ENCODE measurements at regions not wholly inside any gene's neighbourhood (a gene's known extent, or its start where the extent isn't known, plus 50 kb on each side); places are given as distances from the start of the nearest gene placed in this dataset.

GRCh38 chr2:144099340-144099739, 420.6 kb downstream of the ZEB2 start:
- no peak for TF ChIP-seq CTCF (IDR thresholded peaks at IDR 0.05; ENCODE audit: control extremely low read depth, extremely low read depth, low read depth, missing control alignments)
- DNase-seq (ENCODE audit: extremely low spot score): no peak
- ChIA-PET CTCF (interaction anchor here (0.7 to 1.6 kb wide), 2 partner anchors 15 to 81 kb away, joined by 3 to 4 read pairs; no protein-coding TSS in a partner anchor), POLR2A (no interaction called here)

- TF ChIP-seq CTCF (IDR thresholded peaks at IDR 0.05; ENCODE audit: control extremely low read depth, extremely low read depth, low read depth, missing control alignments): no peak
- no peak for DNase-seq (ENCODE audit: extremely low spot score)
- ChIA-PET POLR2A (no interaction called here), CTCF (interaction anchor here (1.0 to 1.3 kb wide), 5 partner anchors 11 to 75 kb away, joined by 3 to 4 read pairs (median 4); no protein-coding TSS in a partner anchor)
Observed at GRCh38 chr2:144097440-144098225, 422.3 kb downstream of the ZEB2 start.

GRCh38 chr2:144096531-144096930, 423.4 kb downstream of the ZEB2 start:
- POLR2A ChIA-PET: no interaction called here
- no peak for TF ChIP-seq CTCF (IDR thresholded peaks at IDR 0.05; ENCODE audit: control extremely low read depth, extremely low read depth, low read depth, missing control alignments)
- CTCF ChIA-PET: interaction anchor here (1.3 kb wide), 1 partner anchor 16 kb away, joined by 3 read pairs; no protein-coding TSS in a partner anchor
- DNase-seq (ENCODE audit: extremely low spot score): no peak

DNA sequence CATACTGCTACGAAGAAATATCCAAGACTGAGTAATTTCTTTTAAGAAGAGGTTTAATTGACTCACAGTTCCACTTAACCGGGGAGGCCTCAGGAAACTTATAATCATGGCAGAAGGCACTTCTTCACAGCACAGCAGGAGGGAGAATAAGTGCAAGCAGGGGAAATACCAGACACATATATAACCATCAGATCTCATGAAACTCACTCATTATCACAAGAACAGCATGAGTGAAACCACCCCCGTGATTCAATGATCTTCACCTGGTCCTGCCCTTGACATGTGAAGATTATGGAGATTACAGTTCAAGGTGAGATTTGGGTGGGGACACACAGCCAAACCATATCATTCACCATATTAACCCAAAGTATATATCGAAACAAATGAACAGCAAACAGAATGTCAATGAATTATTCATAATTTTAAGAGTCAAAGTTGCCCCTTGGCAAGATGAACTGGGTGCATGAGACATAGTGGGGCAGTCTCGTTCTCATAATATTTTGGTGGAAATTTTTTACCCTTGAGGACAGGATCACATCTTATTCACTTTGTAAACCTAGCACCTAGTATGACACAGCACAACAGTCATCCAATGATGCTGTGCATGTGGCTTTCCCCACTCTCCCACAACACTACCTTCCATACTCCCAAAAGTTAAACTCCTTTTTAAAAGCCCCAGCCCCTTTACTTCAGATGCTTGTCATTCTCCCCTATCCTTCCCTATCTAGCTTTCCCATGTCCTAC, 425.3 kb downstream of the ZEB2 start:
- CTCF ChIA-PET: no interaction called here
- DNase-seq (ENCODE audit: extremely low spot score): no peak
- POLR2A ChIA-PET: no interaction called here
- TF ChIP-seq CTCF (IDR thresholded peaks at IDR 0.05; ENCODE audit: control extremely low read depth, extremely low read depth, low read depth, missing control alignments): no peak

- no peak for DNase-seq (ENCODE audit: extremely low spot score)
- no peak for TF ChIP-seq CTCF (IDR thresholded peaks at IDR 0.05; ENCODE audit: control extremely low read depth, extremely low read depth, low read depth, missing control alignments)
- CTCF ChIA-PET: interaction anchor here (1.6 kb wide), 1 partner anchor 8 kb away, joined by 3 read pairs; no protein-coding TSS in a partner anchor
- POLR2A ChIA-PET: no interaction called here
Observed at GRCh38 chr2:144091622-144092021, 428.3 kb downstream of the ZEB2 start.

DNA sequence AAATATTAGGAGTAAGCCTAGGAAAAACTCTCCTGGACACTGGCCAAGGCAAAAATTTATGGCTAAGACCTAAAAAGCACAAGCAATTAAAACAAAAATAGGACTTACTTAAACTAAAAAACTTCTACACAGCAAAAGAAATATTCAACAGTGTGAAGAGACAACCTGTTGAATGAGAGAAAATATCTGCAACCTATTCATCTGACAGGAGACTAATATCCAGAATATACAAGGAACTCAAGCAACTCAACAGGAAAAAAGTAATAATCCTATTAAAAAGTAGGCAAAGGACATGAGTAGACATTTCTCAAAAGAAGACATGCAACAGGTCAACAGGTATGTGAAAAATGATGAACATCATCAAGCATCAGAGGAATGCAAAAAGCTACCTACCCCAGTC, 431.1 kb downstream of the ZEB2 start:
- no peak for TF ChIP-seq CTCF (IDR thresholded peaks at IDR 0.05; ENCODE audit: control extremely low read depth, extremely low read depth, low read depth, missing control alignments)
- POLR2A ChIA-PET: no interaction called here
- DNase-seq (ENCODE audit: extremely low spot score): no peak
- CTCF ChIA-PET: no interaction called here
